H1 (cell line): ENCODE measurements at regions not wholly inside any gene's neighbourhood (a gene's known extent, or its start where the extent isn't known, plus 50 kb on each side); places are given as distances from the start of the nearest gene placed in this dataset.

ENCODE experiments used
- ATF2 ChIP-seq: IDR thresholded peaks from 2 replicates; pipeline ENCODE4 v1.6.1; 2012; ENCODE audit warnings: low read length, inconsistent platforms
- CTCF ChIP-seq, 3 experiments: IDR thresholded peaks; 1 replicate in 2 of 3; 2 replicates in 1 of 3; pipeline versions ENCODE4 v1.5.1 to v1.6.1; 2011; ENCODE audit warnings: low read length in 3 of 3, mild to moderate bottlenecking in 3 of 3, inconsistent platforms in 2 of 3, low read depth in 1 of 3, moderate library complexity in 1 of 3; ENCODE audit not compliant: insufficient read depth in 1 of 3; ENCODE audit errors: control extremely low read depth in 1 of 3
- EZH2 ChIP-seq: fragments of 200-600 bp; sonication (generic); IDR thresholded peaks from 2 replicates; pipeline ENCODE4 v1.7.1; 2012; ENCODE audit warnings: low read depth, mild to moderate bottlenecking, moderate library complexity, low read length, inconsistent platforms; ENCODE audit not compliant: severe bottlenecking
- GABPA ChIP-seq: IDR thresholded peaks from 2 replicates; pipeline ENCODE4 v1.6.1; 2011; ENCODE audit warnings: mild to moderate bottlenecking, low read length, moderate library complexity, borderline replicate concordance; ENCODE audit not compliant: insufficient read depth
- MAFK ChIP-seq: IDR thresholded peaks from 2 replicates; pipeline ENCODE4 v1.6.1; 2012; ENCODE audit warnings: low read depth, mild to moderate bottlenecking, improper control_type of control experiment, low read length
- POLR2A ChIP-seq, 2 experiments: IDR thresholded peaks; 1 replicate in 1 of 2; 2 replicates in 1 of 2; pipeline ENCODE4 v1.6.1; 2011; ENCODE audit warnings: low read depth in 2 of 2, low read length in 2 of 2, mild to moderate bottlenecking in 2 of 2; ENCODE audit errors: control extremely low read depth in 1 of 2
- RAD21 ChIP-seq, 2 experiments: IDR thresholded peaks in 1 of 2; conservative IDR thresholded peaks in 1 of 2; 2 replicates each; pipeline ENCODE4 v1.6.1; 2011; ENCODE audit warnings: low read depth in 2 of 2, low read length in 2 of 2, improper control_type of control experiment in 1 of 2, inconsistent platforms in 1 of 2, mild to moderate bottlenecking in 1 of 2, moderate library complexity in 1 of 2
- SIN3A ChIP-seq, 2 experiments: IDR thresholded peaks in 1 of 2; conservative IDR thresholded peaks in 1 of 2; 2 replicates each; pipeline ENCODE4 v1.6.1; 2011 to 2012; ENCODE audit warnings: low read length in 2 of 2, improper control_type of control experiment in 1 of 2, low read depth in 1 of 2, mild to moderate bottlenecking in 1 of 2
- SP2 ChIP-seq: IDR thresholded peaks from 2 replicates; pipeline ENCODE4 v1.6.1; 2012; ENCODE audit warnings: mild to moderate bottlenecking, low read length, inconsistent platforms
- SUZ12 ChIP-seq: fragments of 200-600 bp; sonication (generic); IDR thresholded peaks from 2 replicates; pipeline ENCODE4 v1.6.1; 2012; ENCODE audit warnings: mild to moderate bottlenecking, inconsistent platforms, low read length, moderate library complexity, mixed read lengths
- TAF1 ChIP-seq: IDR thresholded peaks from 2 replicates; pipeline ENCODE4 v1.6.1; 2011; ENCODE audit warnings: mild to moderate bottlenecking, low read depth, low read length
- YY1 ChIP-seq: IDR thresholded peaks from 2 replicates; pipeline ENCODE4 v1.6.1; 2011; ENCODE audit warnings: low read depth, mild to moderate bottlenecking, low read length

GRCh38 chr14:35202195-35202594 lies 79.8 kb downstream of the PRORP start:
- TF ChIP-seq CTCF (IDR thresholded peaks at IDR 0.05; ENCODE audit: control extremely low read depth in 1 of 3, insufficient read depth in 1 of 3, low read depth in 1 of 3, low read length in 3 of 3) (no peak), POLR2A (IDR thresholded peaks at IDR 0.05; ENCODE audit: control extremely low read depth in 1 of 2, low read depth in 2 of 2, low read length in 2 of 2) (no peak), SIN3A (conservative IDR thresholded peaks at IDR 0.05 in 1 of 2, IDR thresholded peaks at IDR 0.05 in 1 of 2; ENCODE audit: low read depth in 1 of 2, low read length in 2 of 2) (no peak), RAD21 (IDR thresholded peaks at IDR 0.05 in 1 of 2, conservative IDR thresholded peaks at IDR 0.05 in 1 of 2; ENCODE audit: low read depth in 2 of 2, low read length in 2 of 2) (no peak), SUZ12 (no peak), EZH2 (no peak), TAF1 (no peak), MAFK (no peak), GABPA (no peak), YY1 (no peak), ATF2 (no peak), SP2 (no peak)
